ENCODE measurements at regions not wholly inside any gene's neighbourhood (a gene's known extent, or its start where the extent isn't known, plus 50 kb on each side); places are given as distances from the start of the nearest gene placed in this dataset.
"Not testable (repeated sequence)": the region's sequence is repeated elsewhere in the genome, so short reads cannot be mapped to it uniquely, and the experiment has no call there.

GRCh38 chr19:20261513-20261912 is 94.5 kb downstream of the ZNF486 start:
- TF ChIP-seq, protein P1, sequence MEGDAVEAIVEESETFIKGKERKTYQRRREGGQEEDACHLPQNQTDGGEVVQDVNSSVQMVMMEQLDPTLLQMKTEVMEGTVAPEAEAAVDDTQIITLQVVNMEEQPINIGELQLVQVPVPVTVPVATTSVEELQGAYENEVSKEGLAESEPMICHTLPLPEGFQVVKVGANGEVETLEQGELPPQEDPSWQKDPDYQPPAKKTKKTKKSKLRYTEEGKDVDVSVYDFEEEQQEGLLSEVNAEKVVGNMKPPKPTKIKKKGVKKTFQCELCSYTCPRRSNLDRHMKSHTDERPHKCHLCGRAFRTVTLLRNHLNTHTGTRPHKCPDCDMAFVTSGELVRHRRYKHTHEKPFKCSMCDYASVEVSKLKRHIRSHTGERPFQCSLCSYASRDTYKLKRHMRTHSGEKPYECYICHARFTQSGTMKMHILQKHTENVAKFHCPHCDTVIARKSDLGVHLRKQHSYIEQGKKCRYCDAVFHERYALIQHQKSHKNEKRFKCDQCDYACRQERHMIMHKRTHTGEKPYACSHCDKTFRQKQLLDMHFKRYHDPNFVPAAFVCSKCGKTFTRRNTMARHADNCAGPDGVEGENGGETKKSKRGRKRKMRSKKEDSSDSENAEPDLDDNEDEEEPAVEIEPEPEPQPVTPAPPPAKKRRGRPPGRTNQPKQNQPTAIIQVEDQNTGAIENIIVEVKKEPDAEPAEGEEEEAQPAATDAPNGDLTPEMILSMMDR (IDR thresholded peaks at IDR 0.05) = not testable (repeated sequence)
- TF ChIP-seq POLR2AphosphoS5, EP300, POLR2A (IDR thresholded peaks at IDR 0.05): not testable (repeated sequence)
